ENCODE measurements at regions not wholly inside any gene's neighbourhood (a gene's known extent, or its start where the extent isn't known, plus 50 kb on each side); places are given as distances from the start of the nearest gene placed in this dataset.

DNA sequence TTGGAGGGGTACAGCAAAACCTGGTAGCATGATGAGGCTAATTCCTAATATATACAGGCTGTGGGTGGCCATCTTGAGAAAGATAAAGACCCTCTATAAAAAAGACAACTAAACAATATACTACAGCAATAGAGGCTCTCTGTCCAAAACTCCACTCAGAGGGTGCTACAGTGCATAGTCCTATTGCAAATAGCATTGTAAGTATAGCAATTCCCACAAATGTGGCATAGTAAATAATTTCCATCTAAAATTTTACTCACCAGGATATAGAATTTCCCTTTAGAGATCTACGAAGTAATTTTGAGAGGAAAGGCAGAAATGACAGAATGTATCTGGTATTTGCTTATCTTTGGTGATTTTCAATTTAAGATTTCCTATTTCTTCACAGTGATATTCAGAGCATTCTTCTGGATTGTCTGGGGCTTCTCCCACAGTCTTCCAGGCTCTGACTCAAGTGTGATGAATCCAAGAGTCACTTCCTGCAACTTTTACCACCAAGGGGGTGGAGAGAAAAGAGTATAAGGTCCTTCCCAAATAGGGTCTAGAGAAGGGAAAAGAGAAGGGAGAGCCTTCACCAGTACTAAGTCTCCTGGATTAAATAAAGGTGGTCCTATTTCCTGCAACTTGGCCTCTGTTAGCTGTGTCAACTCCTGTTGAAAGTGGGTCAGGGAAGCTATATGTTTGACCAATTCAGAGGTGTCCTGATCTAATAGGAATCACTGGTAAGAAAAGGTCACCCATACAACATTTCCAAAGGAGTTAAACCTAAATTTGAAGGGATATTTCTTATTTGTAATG, 1054.7 kb upstream of the CNTN5 start:
- TF ChIP-seq EZH2 (IDR thresholded peaks at IDR 0.05; ENCODE audit: borderline replicate concordance, low read depth, low read length, severe bottlenecking) (no peak), POLR2AphosphoS5 (IDR thresholded peaks at IDR 0.05; ENCODE audit: insufficient read depth, low read depth, low read length) (peak; percentile 57), POLR2A (IDR thresholded peaks at IDR 0.05; ENCODE audit: low read depth, low read length) (no peak), MYC (IDR thresholded peaks at IDR 0.05; ENCODE audit: low read depth, low read length) (no peak), JUN (IDR thresholded peaks at IDR 0.05; ENCODE audit: borderline replicate concordance, insufficient read depth, insufficient read length, low read depth) (peak; percentile 58), GATA2 (IDR thresholded peaks at IDR 0.05; ENCODE audit: insufficient read depth, insufficient read length, low read depth, low read length) (peak; percentile 87)
- TF ChIP-seq, protein P1, sequence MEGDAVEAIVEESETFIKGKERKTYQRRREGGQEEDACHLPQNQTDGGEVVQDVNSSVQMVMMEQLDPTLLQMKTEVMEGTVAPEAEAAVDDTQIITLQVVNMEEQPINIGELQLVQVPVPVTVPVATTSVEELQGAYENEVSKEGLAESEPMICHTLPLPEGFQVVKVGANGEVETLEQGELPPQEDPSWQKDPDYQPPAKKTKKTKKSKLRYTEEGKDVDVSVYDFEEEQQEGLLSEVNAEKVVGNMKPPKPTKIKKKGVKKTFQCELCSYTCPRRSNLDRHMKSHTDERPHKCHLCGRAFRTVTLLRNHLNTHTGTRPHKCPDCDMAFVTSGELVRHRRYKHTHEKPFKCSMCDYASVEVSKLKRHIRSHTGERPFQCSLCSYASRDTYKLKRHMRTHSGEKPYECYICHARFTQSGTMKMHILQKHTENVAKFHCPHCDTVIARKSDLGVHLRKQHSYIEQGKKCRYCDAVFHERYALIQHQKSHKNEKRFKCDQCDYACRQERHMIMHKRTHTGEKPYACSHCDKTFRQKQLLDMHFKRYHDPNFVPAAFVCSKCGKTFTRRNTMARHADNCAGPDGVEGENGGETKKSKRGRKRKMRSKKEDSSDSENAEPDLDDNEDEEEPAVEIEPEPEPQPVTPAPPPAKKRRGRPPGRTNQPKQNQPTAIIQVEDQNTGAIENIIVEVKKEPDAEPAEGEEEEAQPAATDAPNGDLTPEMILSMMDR (IDR thresholded peaks at IDR 0.05; ENCODE audit: extremely low read depth in 1 of 2, insufficient read depth in 1 of 2, low read depth in 1 of 2, low read length in 2 of 2), result no peak
- TF ChIP-seq, protein P2, sequence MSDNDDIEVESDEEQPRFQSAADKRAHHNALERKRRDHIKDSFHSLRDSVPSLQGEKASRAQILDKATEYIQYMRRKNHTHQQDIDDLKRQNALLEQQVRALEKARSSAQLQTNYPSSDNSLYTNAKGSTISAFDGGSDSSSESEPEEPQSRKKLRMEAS (IDR thresholded peaks at IDR 0.05; ENCODE audit: insufficient read depth, insufficient read length), result no peak

Measured in endothelial cell of umbilical vein (primary cell).